Sigmoid colon (tissue), 3 donors: ENCODE measurements at regions not wholly inside any gene's neighbourhood (a gene's known extent, or its start where the extent isn't known, plus 50 kb on each side); places are given as distances from the start of the nearest gene placed in this dataset.

ENCODE experiments used
- CTCF ChIP-seq, 4 experiments: fragments of 450-650 bp in 3 of 4; fragments of 200-600 bp in 1 of 4; IDR thresholded peaks; one replicate each; pipeline ENCODE4 v1.5.1; 2016 to 2019; ENCODE audit warnings: antibody characterized with exemption in 4 of 4, mild to moderate bottlenecking in 3 of 4, moderate library complexity in 2 of 4
- POLR2A ChIP-seq, 2 donors: fragments of 450-650 bp; IDR thresholded peaks; one replicate each; pipeline ENCODE4 v1.6.1; 2016; ENCODE audit warnings: antibody characterized with exemption in 2 of 2, mild to moderate bottlenecking in 2 of 2, moderate library complexity in 2 of 2

DNA sequence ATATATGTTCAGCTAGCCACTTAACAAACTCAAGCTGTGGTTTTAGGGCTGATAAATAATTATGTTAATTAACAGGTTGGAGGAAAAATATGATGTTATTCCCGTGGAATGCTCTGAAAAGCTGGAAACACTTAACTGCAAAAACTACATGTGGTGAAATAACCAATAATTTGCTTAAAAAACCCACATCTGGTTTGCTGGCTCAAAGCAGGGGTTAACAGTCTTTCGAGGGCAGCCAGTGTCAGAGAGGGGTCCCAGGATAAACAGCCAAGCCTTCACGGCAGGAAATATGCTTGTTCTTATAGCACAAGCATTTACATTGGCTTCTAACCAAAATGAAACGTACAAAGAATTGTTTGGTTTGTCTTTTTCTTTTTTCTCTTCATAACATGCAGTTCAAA, 254.0 kb upstream of the GAS1 start:
- TF ChIP-seq CTCF (IDR thresholded peaks at IDR 0.05) (no peak), POLR2A (IDR thresholded peaks at IDR 0.05) (no peak)
